Epithelial cell of proximal tubule (primary cell): ENCODE measurements at regions not wholly inside any gene's neighbourhood (a gene's known extent, or its start where the extent isn't known, plus 50 kb on each side); places are given as distances from the start of the nearest gene placed in this dataset.
"Not testable (repeated sequence)": the region's sequence is repeated elsewhere in the genome, so short reads cannot be mapped to it uniquely, and the experiment has no call there.

Experiments used
- DNase-seq: peaks from one replicate; pipeline ENCODE4 v3.0.0-alpha.2; 2011; ENCODE audit warnings: low read depth
- H3K4me3 ChIP-seq: 2 replicates; pipeline ENCODE4 v1.5.1; 2011; ENCODE audit warnings: low read depth, mild to moderate bottlenecking, low read length
- TF ChIP-seq, protein P1 (sequence below): conservative IDR thresholded peaks from 2 replicates; pipeline ENCODE4 v1.5.1; 2012; ENCODE audit warnings: low read depth, mild to moderate bottlenecking, low read length

DNA sequence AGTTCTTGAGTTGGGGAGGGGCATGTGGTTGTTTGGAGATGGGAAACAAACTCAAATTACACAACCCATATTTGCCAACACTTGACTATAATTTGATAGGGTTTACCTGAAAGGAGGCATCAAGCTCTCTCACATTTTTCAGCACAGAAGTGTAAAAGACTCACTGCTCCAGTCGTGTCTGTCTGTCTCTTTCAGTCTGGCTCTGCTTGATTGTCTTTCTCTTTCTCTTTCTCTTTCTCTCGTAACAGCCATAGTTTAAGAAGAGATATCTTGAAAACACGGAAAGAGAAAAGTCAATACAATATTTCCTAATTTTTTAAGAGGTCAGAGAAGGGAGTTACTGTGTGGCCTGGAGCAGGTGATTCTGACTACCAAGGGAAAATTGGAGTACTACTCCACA, 413.6 kb upstream of the CXorf51A start:
- no peak for DNase-seq
- TF ChIP-seq, protein P1, sequence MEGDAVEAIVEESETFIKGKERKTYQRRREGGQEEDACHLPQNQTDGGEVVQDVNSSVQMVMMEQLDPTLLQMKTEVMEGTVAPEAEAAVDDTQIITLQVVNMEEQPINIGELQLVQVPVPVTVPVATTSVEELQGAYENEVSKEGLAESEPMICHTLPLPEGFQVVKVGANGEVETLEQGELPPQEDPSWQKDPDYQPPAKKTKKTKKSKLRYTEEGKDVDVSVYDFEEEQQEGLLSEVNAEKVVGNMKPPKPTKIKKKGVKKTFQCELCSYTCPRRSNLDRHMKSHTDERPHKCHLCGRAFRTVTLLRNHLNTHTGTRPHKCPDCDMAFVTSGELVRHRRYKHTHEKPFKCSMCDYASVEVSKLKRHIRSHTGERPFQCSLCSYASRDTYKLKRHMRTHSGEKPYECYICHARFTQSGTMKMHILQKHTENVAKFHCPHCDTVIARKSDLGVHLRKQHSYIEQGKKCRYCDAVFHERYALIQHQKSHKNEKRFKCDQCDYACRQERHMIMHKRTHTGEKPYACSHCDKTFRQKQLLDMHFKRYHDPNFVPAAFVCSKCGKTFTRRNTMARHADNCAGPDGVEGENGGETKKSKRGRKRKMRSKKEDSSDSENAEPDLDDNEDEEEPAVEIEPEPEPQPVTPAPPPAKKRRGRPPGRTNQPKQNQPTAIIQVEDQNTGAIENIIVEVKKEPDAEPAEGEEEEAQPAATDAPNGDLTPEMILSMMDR: no peak
- H3K4me3 ChIP-seq: no peak overlapping the region

DNA sequence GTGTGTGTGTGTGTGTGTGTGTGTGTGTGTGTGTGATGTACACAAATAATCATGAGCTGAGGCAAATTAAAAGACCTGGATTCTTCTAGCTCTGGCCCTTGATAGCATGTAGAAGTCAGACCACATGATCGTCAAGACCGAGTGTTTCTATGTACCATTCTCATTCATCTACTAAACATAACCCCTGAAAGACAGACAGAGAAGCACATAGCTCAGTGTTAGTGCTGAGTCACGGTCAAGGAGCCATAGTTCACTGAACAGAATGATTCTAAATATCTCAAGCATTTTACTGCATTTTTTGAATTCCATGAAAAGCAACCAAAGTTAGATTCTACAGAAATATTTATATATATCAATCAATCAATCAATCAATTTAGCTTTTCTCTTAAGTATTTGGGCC, 412.3 kb upstream of the CXorf51A start:
- H3K4me3 ChIP-seq: no peak overlapping the region
- TF ChIP-seq, protein P1: no peak
- DNase-seq: peak; percentile 53

DNA sequence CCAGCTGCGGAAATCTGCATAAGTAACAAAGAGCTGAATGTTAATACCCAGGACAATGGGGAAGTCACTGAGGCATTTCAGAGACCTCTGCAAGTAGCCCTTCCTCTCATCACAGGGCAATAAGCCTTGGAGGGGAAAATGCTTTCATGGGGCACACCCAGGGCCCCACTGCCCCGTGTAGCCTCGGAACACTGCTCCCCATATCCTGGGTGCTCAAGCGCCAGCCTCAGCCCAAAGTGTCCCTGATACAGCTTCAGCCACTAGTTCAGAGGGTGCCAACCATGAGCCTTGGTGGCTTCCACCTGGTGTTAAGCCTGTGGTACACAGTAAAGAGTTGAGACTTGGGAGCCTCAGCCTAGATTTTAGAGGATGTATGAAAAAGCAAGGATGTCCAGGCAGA, 402.8 kb upstream of the CXorf51A start:
- no peak overlapping the region for H3K4me3 ChIP-seq
- DNase-seq: no peak
- TF ChIP-seq, protein P1: no peak

DNA sequence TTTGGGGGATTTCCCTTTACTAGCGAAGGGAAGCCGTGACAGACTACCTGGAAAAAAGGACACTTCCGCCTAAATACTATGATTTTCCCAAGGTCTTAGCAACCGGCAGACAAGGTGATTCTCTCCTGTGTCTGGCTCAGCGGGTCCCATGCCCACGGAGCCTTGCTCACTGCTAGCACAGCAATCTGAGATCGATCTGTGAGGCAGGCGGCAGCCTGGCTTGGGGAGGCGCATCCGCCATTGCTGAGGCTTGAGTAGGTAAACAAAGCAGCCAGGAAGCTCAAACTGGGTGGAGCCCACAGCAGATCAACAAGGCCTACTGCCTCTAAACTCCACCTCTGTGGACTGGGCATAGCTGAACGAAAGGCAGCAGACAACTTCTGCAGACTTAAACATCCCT, 385.9 kb upstream of the CXorf51A start:
- DNase-seq, H3K4me3 ChIP-seq: not testable (repeated sequence)

DNA sequence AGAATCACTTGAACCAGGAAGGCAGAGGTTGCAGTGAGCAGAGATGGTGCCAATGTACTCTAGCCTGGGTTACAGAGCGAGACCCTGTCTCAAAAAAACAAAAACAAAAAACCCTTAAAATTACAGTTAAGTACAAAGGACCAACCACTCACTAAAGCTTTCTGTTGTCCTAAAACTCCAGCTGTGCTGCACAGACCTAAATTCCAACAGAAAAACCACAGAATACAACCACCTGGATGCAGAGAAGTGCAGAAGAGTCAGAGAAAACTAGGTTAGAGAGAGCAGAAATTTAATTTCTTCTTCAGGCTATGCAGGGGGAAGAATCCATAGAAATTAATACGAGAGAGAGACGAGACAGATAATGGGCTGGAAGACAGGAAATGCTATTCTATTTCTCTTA, 376.8 kb upstream of the CXorf51A start:
- no peak overlapping the region for H3K4me3 ChIP-seq
- TF ChIP-seq, protein P1: no peak
- DNase-seq: no peak

DNA sequence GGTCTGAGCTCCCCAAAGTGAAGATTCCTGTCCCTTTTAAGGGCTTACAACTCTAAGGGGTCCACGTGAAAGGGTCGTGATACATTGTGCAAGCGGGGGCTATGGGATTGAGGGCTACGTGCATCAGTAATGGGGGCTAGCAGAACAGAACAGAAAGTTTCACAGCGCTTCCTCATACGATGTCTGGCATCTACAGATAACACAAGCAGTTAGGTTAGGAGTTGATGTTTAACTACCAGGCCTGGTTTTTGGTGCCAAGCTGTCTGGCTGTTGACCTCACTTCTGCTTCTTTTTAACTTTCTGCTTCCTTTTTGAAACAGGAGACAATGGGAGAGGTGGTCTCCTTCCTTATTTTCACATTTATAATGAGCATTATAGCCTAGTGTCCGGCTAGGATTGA, 368.6 kb upstream of the CXorf51A start:
- no peak overlapping the region for H3K4me3 ChIP-seq
- TF ChIP-seq, protein P1: no peak
- no peak for DNase-seq

DNA sequence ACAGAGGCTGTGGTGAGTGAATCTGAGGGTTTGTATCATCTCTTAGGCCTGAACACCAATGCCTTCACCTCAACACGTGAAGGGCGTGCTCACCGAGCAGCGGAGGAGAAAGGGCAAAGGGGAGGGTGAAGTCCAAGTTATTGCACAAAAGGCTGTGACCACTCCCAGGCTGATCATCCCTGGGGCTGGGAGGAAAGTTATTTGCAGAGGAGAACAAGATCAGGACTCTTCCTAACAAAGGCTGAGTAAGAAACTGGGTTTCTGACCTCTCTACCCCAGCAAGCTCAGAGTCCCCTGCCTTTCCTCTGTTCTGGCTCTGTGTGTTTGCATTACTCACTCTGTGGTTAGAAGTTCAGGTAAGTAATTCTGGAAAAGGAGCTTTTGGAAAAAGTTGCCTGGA, 366.3 kb upstream of the CXorf51A start:
- peak overlapping the region; percentile 33 for H3K4me3 ChIP-seq
- TF ChIP-seq, protein P1: no peak
- DNase-seq: peak; percentile 26

DNA sequence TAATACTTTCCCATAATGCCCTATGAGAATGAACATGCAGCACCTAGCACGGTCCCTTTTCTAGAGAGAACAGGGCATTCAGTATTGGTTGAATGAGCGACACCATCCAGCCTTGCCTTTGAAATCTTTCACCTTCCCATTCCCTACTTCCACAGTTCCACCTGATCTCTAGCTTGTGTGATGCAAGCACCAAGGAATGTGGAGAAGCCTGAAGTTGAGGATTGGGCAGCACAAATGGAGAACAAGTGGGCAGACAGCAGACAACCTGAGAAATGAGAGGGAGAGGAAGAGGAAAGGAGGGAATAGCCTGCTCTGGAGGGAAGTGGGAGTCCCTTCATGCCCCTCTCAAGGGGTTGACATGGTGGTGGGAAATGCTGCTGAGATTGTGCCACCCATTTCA, 365.1 kb upstream of the CXorf51A start:
- no peak for DNase-seq
- TF ChIP-seq, protein P1: no peak
- H3K4me3 ChIP-seq: no peak overlapping the region
